Smooth muscle cell of the brain vasculature (primary cell): ENCODE measurements at regions not wholly inside any gene's neighbourhood (a gene's known extent, or its start where the extent isn't known, plus 50 kb on each side); places are given as distances from the start of the nearest gene placed in this dataset.
"Not testable (repeated sequence)": the region's sequence is repeated elsewhere in the genome, so short reads cannot be mapped to it uniquely, and the experiment has no call there.

Experiments used
- DNase-seq: peaks from one replicate; pipeline ENCODE4 v3.0.0-alpha.2; 2012; ENCODE audit warnings: low read depth, low spot score

GRCh38 chr6:135703621-135704020, 147.9 kb upstream of the PDE7B start:
- DNase-seq, result no peak

- no peak for DNase-seq
Measured at GRCh38 chr6:135707426-135707825, 144.1 kb upstream of the PDE7B start.

- no peak for DNase-seq
Measured at GRCh38 chr6:135710042-135710441, 141.5 kb upstream of the PDE7B start.

GRCh38 chr6:135722190-135722589, 129.3 kb upstream of the PDE7B start:
- no peak for DNase-seq

- no peak for DNase-seq
Measured at GRCh38 chr6:135722679-135723078, 128.8 kb upstream of the PDE7B start.

GRCh38 chr6:135728589-135728988, 122.9 kb upstream of the PDE7B start:
- DNase-seq, result no peak

- no peak for DNase-seq
Measured at GRCh38 chr6:135731116-135731515, 120.4 kb upstream of the PDE7B start.

GRCh38 chr6:135736351-135736750, 115.2 kb upstream of the PDE7B start:
- DNase-seq, result not testable (repeated sequence)

- no peak for DNase-seq
Measured at GRCh38 chr6:135738636-135739035, 112.9 kb upstream of the PDE7B start.

GRCh38 chr6:135739288-135739687, 112.2 kb upstream of the PDE7B start:
- DNase-seq, result no peak

- no peak for DNase-seq
Measured at GRCh38 chr6:135740580-135740979, 110.9 kb upstream of the PDE7B start.

- no peak for DNase-seq
Measured at GRCh38 chr6:135743476-135743875, 108.0 kb upstream of the PDE7B start.

GRCh38 chr6:135748189-135748588, 103.3 kb upstream of the PDE7B start:
- DNase-seq, result no peak

- DNase-seq, result no peak
Measured at GRCh38 chr6:135750081-135750480, 101.4 kb upstream of the PDE7B start.

- DNase-seq, result no peak
Measured at GRCh38 chr6:135753196-135753595, 98.3 kb upstream of the PDE7B start.

- no peak for DNase-seq
Measured at GRCh38 chr6:135759831-135760230, 91.7 kb upstream of the PDE7B start.

- no peak for DNase-seq
Measured at GRCh38 chr6:135774006-135774405, 77.5 kb upstream of the PDE7B start.

- no peak for DNase-seq
Measured at GRCh38 chr6:135779213-135779612, 72.3 kb upstream of the PDE7B start.

- DNase-seq, result no peak
Measured at GRCh38 chr6:135780326-135780725, 71.2 kb upstream of the PDE7B start.

- DNase-seq, result no peak
Measured at GRCh38 chr6:135782546-135782945, 69.0 kb upstream of the PDE7B start.

GRCh38 chr6:135784507-135784906, 67.0 kb upstream of the PDE7B start:
- no peak for DNase-seq

- DNase-seq, result no peak
Measured at GRCh38 chr6:135789375-135790050, 62.0 kb upstream of the PDE7B start.

- no peak for DNase-seq
Measured at GRCh38 chr6:135791441-135791840, 60.1 kb upstream of the PDE7B start.
